HG03520 (cell line): ENCODE measurements at regions not wholly inside any gene's neighbourhood (a gene's known extent, or its start where the extent isn't known, plus 50 kb on each side); places are given as distances from the start of the nearest gene placed in this dataset.

ENCODE experiments used
- ATAC-seq: cut with Tn5 transposase; IDR thresholded peaks from one replicate; pipeline ENCODE4 v1.9.1; 2021; ENCODE audit warnings: mild to moderate bottlenecking, moderate library complexity; ENCODE audit not compliant: unreplicated experiment

GRCh38 chr7:41756650-41757182, 53.8 kb upstream of the INHBA start:
- ATAC-seq: no peak

- no peak for ATAC-seq
These were observed 52.2 kb upstream of the INHBA start for GRCh38 chr7:41755096-41755495.

GRCh38 chr7:41754046-41754445, 51.2 kb upstream of the INHBA start:
- ATAC-seq: no peak
